Ishikawa (cell line): ENCODE measurements at regions not wholly inside any gene's neighbourhood (a gene's known extent, or its start where the extent isn't known, plus 50 kb on each side); places are given as distances from the start of the nearest gene placed in this dataset.

Source experiments
- CEBPB ChIP-seq: IDR thresholded peaks from 2 replicates; pipeline ENCODE4 v1.6.1; 2012
- EP300 ChIP-seq: IDR thresholded peaks from 2 replicates; pipeline ENCODE4 v1.6.1; 2012; ENCODE audit warnings: borderline replicate concordance
- NFIC ChIP-seq: IDR thresholded peaks from 2 replicates; pipeline ENCODE4 v1.6.1; 2012
- RAD21 ChIP-seq: IDR thresholded peaks from 2 replicates; pipeline ENCODE4 v1.6.1; 2012; ENCODE audit warnings: low read depth
- TAF1 ChIP-seq: IDR thresholded peaks from 2 replicates; pipeline ENCODE4 v1.6.1; 2012; ENCODE audit warnings: low read depth, mild to moderate bottlenecking
- TCF12 ChIP-seq: IDR thresholded peaks from 2 replicates; pipeline ENCODE4 v1.6.1; 2012; ENCODE audit warnings: low read depth
- TEAD4 ChIP-seq: IDR thresholded peaks from 2 replicates; pipeline ENCODE4 v1.6.1; 2012
- YY1 ChIP-seq: IDR thresholded peaks from 2 replicates; pipeline ENCODE4 v1.6.1; 2012; ENCODE audit warnings: low read depth
- TF ChIP-seq, protein P1 (sequence below): IDR thresholded peaks from 2 replicates; pipeline ENCODE4 v1.6.1; 2012; ENCODE audit warnings: low read depth, mild to moderate bottlenecking
- TF ChIP-seq, protein P2 (sequence below): IDR thresholded peaks from 2 replicates; pipeline ENCODE4 v1.6.1; 2012

DNA sequence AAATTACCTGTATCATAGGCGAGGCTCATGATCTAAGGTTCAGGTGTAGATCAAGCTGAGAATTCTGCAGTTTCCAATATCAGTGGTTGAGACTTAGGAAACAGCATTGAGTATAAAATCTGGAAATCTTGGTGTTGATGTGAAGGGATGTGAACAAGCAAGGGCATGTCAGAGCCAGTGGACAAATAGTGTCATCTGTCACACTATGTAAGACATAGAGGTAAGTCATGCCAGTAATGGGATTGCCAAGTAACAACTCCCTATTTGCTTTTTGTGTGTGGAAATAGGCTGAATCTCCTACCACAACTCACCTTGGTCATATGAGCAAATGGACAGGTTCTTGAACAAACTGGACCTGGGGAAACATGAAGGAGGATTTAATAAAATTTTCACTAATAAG, 334.5 kb upstream of the EMCN start:
- TF ChIP-seq YY1 (no peak), RAD21 (no peak), EP300 (no peak), TAF1 (no peak), NFIC (no peak), CEBPB (no peak), TCF12 (no peak), TEAD4 (no peak)
- TF ChIP-seq, protein P1, sequence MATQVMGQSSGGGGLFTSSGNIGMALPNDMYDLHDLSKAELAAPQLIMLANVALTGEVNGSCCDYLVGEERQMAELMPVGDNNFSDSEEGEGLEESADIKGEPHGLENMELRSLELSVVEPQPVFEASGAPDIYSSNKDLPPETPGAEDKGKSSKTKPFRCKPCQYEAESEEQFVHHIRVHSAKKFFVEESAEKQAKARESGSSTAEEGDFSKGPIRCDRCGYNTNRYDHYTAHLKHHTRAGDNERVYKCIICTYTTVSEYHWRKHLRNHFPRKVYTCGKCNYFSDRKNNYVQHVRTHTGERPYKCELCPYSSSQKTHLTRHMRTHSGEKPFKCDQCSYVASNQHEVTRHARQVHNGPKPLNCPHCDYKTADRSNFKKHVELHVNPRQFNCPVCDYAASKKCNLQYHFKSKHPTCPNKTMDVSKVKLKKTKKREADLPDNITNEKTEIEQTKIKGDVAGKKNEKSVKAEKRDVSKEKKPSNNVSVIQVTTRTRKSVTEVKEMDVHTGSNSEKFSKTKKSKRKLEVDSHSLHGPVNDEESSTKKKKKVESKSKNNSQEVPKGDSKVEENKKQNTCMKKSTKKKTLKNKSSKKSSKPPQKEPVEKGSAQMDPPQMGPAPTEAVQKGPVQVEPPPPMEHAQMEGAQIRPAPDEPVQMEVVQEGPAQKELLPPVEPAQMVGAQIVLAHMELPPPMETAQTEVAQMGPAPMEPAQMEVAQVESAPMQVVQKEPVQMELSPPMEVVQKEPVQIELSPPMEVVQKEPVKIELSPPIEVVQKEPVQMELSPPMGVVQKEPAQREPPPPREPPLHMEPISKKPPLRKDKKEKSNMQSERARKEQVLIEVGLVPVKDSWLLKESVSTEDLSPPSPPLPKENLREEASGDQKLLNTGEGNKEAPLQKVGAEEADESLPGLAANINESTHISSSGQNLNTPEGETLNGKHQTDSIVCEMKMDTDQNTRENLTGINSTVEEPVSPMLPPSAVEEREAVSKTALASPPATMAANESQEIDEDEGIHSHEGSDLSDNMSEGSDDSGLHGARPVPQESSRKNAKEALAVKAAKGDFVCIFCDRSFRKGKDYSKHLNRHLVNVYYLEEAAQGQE: no peak
- TF ChIP-seq, protein P2, sequence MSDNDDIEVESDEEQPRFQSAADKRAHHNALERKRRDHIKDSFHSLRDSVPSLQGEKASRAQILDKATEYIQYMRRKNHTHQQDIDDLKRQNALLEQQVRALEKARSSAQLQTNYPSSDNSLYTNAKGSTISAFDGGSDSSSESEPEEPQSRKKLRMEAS: no peak
